HG03135 (cell line): ENCODE measurements at regions not wholly inside any gene's neighbourhood (a gene's known extent, or its start where the extent isn't known, plus 50 kb on each side); places are given as distances from the start of the nearest gene placed in this dataset.
"Not testable (repeated sequence)": the region's sequence is repeated elsewhere in the genome, so short reads cannot be mapped to it uniquely, and the experiment has no call there.

Experiments
- ATAC-seq: cut with Tn5 transposase; IDR thresholded peaks from one replicate; pipeline ENCODE4 v1.9.1; 2021; ENCODE audit warnings: mild to moderate bottlenecking, moderate library complexity; ENCODE audit not compliant: unreplicated experiment

GRCh38 chrX:22526339-22526738 is 253.6 kb downstream of the CBLL2 start:
- peak; percentile 99 for ATAC-seq

- no peak for ATAC-seq
These were observed 254.6 kb downstream of the CBLL2 start for GRCh38 chrX:22527302-22527701.

- no peak for ATAC-seq
These were observed 261.2 kb downstream of the CBLL2 start for GRCh38 chrX:22533898-22534297.

- no peak for ATAC-seq
These were observed 261.9 kb downstream of the CBLL2 start for GRCh38 chrX:22534643-22535042.

GRCh38 chrX:22536746-22537304 is 264.1 kb downstream of the CBLL2 start:
- ATAC-seq, result no peak

- no peak for ATAC-seq
These were observed 265.9 kb downstream of the CBLL2 start for GRCh38 chrX:22538580-22538979.

GRCh38 chrX:22541926-22542325 is 269.2 kb downstream of the CBLL2 start:
- no peak for ATAC-seq

- no peak for ATAC-seq
These were observed 269.9 kb downstream of the CBLL2 start for GRCh38 chrX:22542641-22543040.

- ATAC-seq, result no peak
These were observed 286.8 kb downstream of the CBLL2 start for GRCh38 chrX:22559506-22559905.

- no peak for ATAC-seq
These were observed 302.6 kb downstream of the CBLL2 start for GRCh38 chrX:22575161-22575845.

GRCh38 chrX:22577181-22577580 is 304.5 kb downstream of the CBLL2 start:
- no peak for ATAC-seq

GRCh38 chrX:22585831-22586230 is 313.1 kb downstream of the CBLL2 start:
- ATAC-seq, result no peak

GRCh38 chrX:22589845-22590244 is 317.1 kb downstream of the CBLL2 start:
- no peak for ATAC-seq

GRCh38 chrX:22594766-22595165 is 322.1 kb downstream of the CBLL2 start:
- ATAC-seq, result no peak

- no peak for ATAC-seq
These were observed 330.3 kb downstream of the CBLL2 start for GRCh38 chrX:22603060-22603459.

GRCh38 chrX:22609452-22609851 is 336.7 kb downstream of the CBLL2 start:
- not testable (repeated sequence) for ATAC-seq

GRCh38 chrX:22616867-22617266 is 344.2 kb downstream of the CBLL2 start:
- no peak for ATAC-seq

- no peak for ATAC-seq
These were observed 354.9 kb downstream of the CBLL2 start for GRCh38 chrX:22627576-22627975.

GRCh38 chrX:22628275-22628674 is 355.6 kb downstream of the CBLL2 start:
- no peak for ATAC-seq

- no peak for ATAC-seq
These were observed 356.5 kb downstream of the CBLL2 start for GRCh38 chrX:22629105-22629725.

- ATAC-seq, result no peak
These were observed 361.4 kb downstream of the CBLL2 start for GRCh38 chrX:22634083-22634482.

GRCh38 chrX:22634751-22635150 is 362.0 kb downstream of the CBLL2 start:
- ATAC-seq, result no peak
